SK-N-SH (cell line): ENCODE measurements at regions not wholly inside any gene's neighbourhood (a gene's known extent, or its start where the extent isn't known, plus 50 kb on each side); places are given as distances from the start of the nearest gene placed in this dataset.
A peak's percentile ranks its signal among the peaks of the same experiment; 100 is the strongest.

Source experiments
- CTCF ChIA-PET: fragments of 300-600, 350-600 bp; formaldehyde crosslinking; extraction: SDS; loops from one replicate; lab custom pipeline; 2021; lab: Yijun Ruan, JAX
- POLR2A ChIA-PET: fragments of 350-600 bp; sonication (Branson Sonifier 250); formaldehyde crosslinking; extraction: SDS; loops from one replicate; lab custom pipeline; 2020; ENCODE audit warnings: antibody characterized with exemption, inconsistent platforms; lab: Yijun Ruan, JAX
- DNase-seq: peaks from one replicate; pipeline ENCODE4 v3.0.0; 2012
- H2AFZ ChIP-seq: fragments of 200-600 bp; sonication (generic); 2 replicates; pipeline ENCODE4 v1.8.1; 2016; ENCODE audit warnings: antibody characterized with exemption, mild to moderate bottlenecking, low read depth
- H3F3A ChIP-seq: fragments of 200-600 bp; sonication (generic); replicated peaks from 2 replicates; pipeline ENCODE3; 2016; ENCODE audit warnings: antibody characterized with exemption, mild to moderate bottlenecking; ENCODE audit not compliant: insufficient read depth
- H3K27ac ChIP-seq, 2 experiments: fragments of 200-500 bp in 1 of 2; fragments of 200-600 bp in 1 of 2; sonication (Bioruptor generic) in 1 of 2; sonication (generic), shearing (Covaris generic) in 1 of 2; 2 replicates each; pipeline versions ENCODE4 v1.5.1 to v1.6.1; 2014 to 2016; ENCODE audit warnings: low read depth in 2 of 2, inconsistent platforms in 1 of 2, low read length in 1 of 2, mild to moderate bottlenecking in 1 of 2, mixed read lengths in 1 of 2
- H3K27me3 ChIP-seq: fragments of 200-600 bp; sonication (generic), shearing (Covaris generic); 2 replicates; pipeline ENCODE4 v1.6.1; 2016; ENCODE audit warnings: mixed run types; ENCODE audit not compliant: insufficient read depth
- H3K36me3 ChIP-seq, 2 experiments: fragments of 200-500 bp in 1 of 2; fragments of 200-600 bp in 1 of 2; sonication (Bioruptor generic) in 1 of 2; sonication (generic) in 1 of 2; replicated peaks in 1 of 2; 2 replicates each; pipeline versions ENCODE3 to v1.5.1; 2014 to 2016; ENCODE audit warnings: low read length in 1 of 2, mild to moderate bottlenecking in 1 of 2; ENCODE audit not compliant: insufficient read depth in 2 of 2, control insufficient read depth in 1 of 2
- H3K4me1 ChIP-seq, 2 experiments: fragments of 200-500 bp in 1 of 2; fragments of 200-600 bp in 1 of 2; sonication (Bioruptor generic) in 1 of 2; sonication (generic), shearing (Covaris generic) in 1 of 2; 2 replicates each; pipeline versions ENCODE4 v1.5.1 to v1.6.1; 2014 to 2016; ENCODE audit warnings: low read depth in 1 of 2, low read length in 1 of 2, mixed run types in 1 of 2; ENCODE audit not compliant: insufficient read depth in 2 of 2, control insufficient read depth in 1 of 2
- H3K4me2 ChIP-seq: fragments of 200-600 bp; sonication (generic), shearing (Covaris generic); 2 replicates; pipeline ENCODE4 v1.6.1; 2017; ENCODE audit warnings: mixed run types
- H3K4me3 ChIP-seq, 2 experiments: fragments of 200-500 bp in 1 of 2; fragments of 200-600 bp in 1 of 2; sonication (Bioruptor generic) in 1 of 2; sonication (generic), shearing (Covaris generic) in 1 of 2; 2 replicates each; pipeline versions ENCODE4 v1.5.1 to v1.8.1; 2014 to 2016; ENCODE audit warnings: low read depth in 2 of 2, inconsistent platforms in 1 of 2, low read length in 1 of 2, mild to moderate bottlenecking in 1 of 2, mixed read lengths in 1 of 2, moderate library complexity in 1 of 2
- H3K79me2 ChIP-seq: fragments of 200-600 bp; sonication (generic); 2 replicates; pipeline ENCODE4 v1.8.1; 2017; ENCODE audit warnings: mild to moderate bottlenecking; ENCODE audit not compliant: insufficient read depth
- H3K9ac ChIP-seq: fragments of 200-600 bp; sonication (generic); 2 replicates; pipeline ENCODE4 v1.6.1; 2017; ENCODE audit warnings: mixed run types
- H3K9me2 ChIP-seq: fragments of 200-600 bp; sonication (generic); 2 replicates; pipeline ENCODE4 v1.6.1; 2017; ENCODE audit warnings: mixed run types
- H3K9me3 ChIP-seq: fragments of 200-600 bp; sonication (generic); 2 replicates; pipeline ENCODE4 v1.6.1; 2017; ENCODE audit warnings: mixed run types, mild to moderate bottlenecking, moderate library complexity
- H4K20me1 ChIP-seq: fragments of 200-600 bp; sonication (generic); 2 replicates; pipeline ENCODE4 v1.6.1; 2017; ENCODE audit warnings: mild to moderate bottlenecking, mixed run types; ENCODE audit not compliant: insufficient read depth
- CHD2 ChIP-seq: fragments of 150-350 bp; IDR thresholded peaks from 2 replicates; pipeline ENCODE4 v1.6.1; 2018; ENCODE audit warnings: low read length; ENCODE audit not compliant: partially characterized antibody
- EP300 ChIP-seq, 2 experiments: IDR thresholded peaks; 2 replicates each; pipeline versions ENCODE4 v1.4.0 to v1.6.1; 2012; ENCODE audit warnings: borderline replicate concordance in 1 of 2, low read depth in 1 of 2, low read length in 1 of 2
- GABPA ChIP-seq: IDR thresholded peaks from 2 replicates; pipeline ENCODE4 v1.4.0; 2012; ENCODE audit warnings: low read depth, mild to moderate bottlenecking
- GATA2 ChIP-seq: sonication (generic); formaldehyde crosslinking; IDR thresholded peaks from 2 replicates; pipeline ENCODE4 v1.5.0; 2020; ENCODE audit warnings: mild to moderate bottlenecking, missing genetic modification reagents
- JUND ChIP-seq: IDR thresholded peaks from 2 replicates; pipeline ENCODE4 v1.4.0; 2012
- MEF2A ChIP-seq: IDR thresholded peaks from 2 replicates; pipeline ENCODE4 v1.4.0; 2012; ENCODE audit warnings: low read depth, borderline replicate concordance
- MXI1 ChIP-seq: IDR thresholded peaks from 2 replicates; pipeline ENCODE4 v1.6.1; 2012; ENCODE audit warnings: mild to moderate bottlenecking, low read depth, low read length, improper control_type of control experiment
- RAD21 ChIP-seq: IDR thresholded peaks from 2 replicates; pipeline ENCODE4 v1.6.1; 2012; ENCODE audit warnings: mild to moderate bottlenecking, low read length
- RCOR1 ChIP-seq: fragments of 150-350 bp; IDR thresholded peaks from 2 replicates; pipeline ENCODE4 v1.6.1; 2017; ENCODE audit warnings: antibody characterized with exemption, low read length
- RXRA ChIP-seq: IDR thresholded peaks from 2 replicates; pipeline ENCODE4 v1.4.0; 2012; ENCODE audit warnings: low read depth, mild to moderate bottlenecking, borderline replicate concordance
- SMC3 ChIP-seq: IDR thresholded peaks from 2 replicates; pipeline ENCODE4 v1.6.1; 2012; ENCODE audit warnings: low read depth, low read length, improper control_type of control experiment
- TEAD4 ChIP-seq: IDR thresholded peaks from 2 replicates; pipeline ENCODE4 v1.4.0; 2012; ENCODE audit warnings: mild to moderate bottlenecking, borderline replicate concordance; ENCODE audit not compliant: insufficient read depth
- WGBS: methylation state at CpG from one replicate; pipeline ENCODE4 v1.1.6; 2017; ENCODE audit warnings: low lambda C conversion rate; 5-methylcytosine and 5-hydroxymethylcytosine counted together
- TF ChIP-seq, protein P1 (sequence below): fragments of 150-350 bp; IDR thresholded peaks from 2 replicates; pipeline ENCODE4 v1.6.1; 2017; ENCODE audit warnings: antibody characterized with exemption, low read length, low read depth, borderline replicate concordance
- TF ChIP-seq, protein P2 (sequence below): IDR thresholded peaks from 2 replicates; pipeline ENCODE4 v1.4.0; 2012; ENCODE audit warnings: low read depth, borderline replicate concordance
- TF ChIP-seq, protein P3 (sequence below): IDR thresholded peaks from 2 replicates; pipeline ENCODE4 v1.4.0; 2012; ENCODE audit warnings: low read depth

DNA sequence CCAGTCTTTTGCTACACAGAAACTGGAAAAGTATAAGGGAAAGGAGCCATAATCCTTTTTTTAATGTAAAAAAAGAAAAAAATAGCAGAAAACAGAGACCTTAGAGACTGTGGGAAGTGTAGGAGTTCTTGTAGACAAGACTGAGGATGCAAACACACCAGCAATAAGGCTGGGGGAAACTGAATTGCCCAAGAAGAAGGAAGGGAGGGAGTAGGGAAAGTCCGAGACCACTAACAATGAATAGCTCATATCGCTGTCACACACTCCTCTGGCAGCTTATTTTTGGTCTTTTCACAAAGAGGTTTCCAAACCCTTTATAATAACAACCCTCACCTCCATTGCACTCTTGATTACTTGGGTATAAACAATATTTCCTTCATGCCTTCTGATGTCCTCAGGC, 952.0 kb downstream of the SLITRK5 start (continued):
- TF ChIP-seq, protein P1, sequence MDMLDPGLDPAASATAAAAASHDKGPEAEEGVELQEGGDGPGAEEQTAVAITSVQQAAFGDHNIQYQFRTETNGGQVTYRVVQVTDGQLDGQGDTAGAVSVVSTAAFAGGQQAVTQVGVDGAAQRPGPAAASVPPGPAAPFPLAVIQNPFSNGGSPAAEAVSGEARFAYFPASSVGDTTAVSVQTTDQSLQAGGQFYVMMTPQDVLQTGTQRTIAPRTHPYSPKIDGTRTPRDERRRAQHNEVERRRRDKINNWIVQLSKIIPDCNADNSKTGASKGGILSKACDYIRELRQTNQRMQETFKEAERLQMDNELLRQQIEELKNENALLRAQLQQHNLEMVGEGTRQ = no peak
- no peak for TF ChIP-seq GABPA
- TF ChIP-seq MEF2A = no peak

DNA sequence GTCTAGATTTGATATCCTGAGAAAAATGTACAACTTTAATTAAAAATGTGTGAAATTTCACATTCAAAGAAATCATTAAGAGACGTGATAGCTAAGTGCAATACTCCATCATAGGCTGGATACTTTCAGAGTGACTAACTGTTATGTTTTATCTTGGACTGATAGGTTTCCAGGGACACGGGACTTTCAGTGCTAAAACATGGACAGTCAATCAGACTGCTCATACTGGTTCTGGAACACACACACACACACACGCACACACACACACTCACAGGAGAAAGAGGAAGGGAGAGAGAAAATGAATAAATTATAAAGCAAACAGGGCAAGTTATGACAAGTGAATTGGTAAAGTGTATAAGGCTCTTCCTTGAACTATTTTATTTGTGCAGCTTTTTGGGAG, 955.9 kb downstream of the SLITRK5 start:
- Histone ChIP-seq H3F3A (no peaks in the 10 kb centered on the region), H3K4me2 (no peak overlapping the region), H2AFZ (no peak overlapping the region), H3K27ac (no peak overlapping the region), H3K4me1 (no peaks in the 10 kb centered on the region; a peak in 1 of 4 replicates), H3K36me3 (no peaks in the 10 kb centered on the region), H3K9me3 (0 out of 2 replicates have a peak, but pooled peaks cover 4% of the 10 kb centered on the region), H4K20me1 (no peaks in the 10 kb centered on the region), H3K27me3 (no peaks in the 10 kb centered on the region), H3K9ac (no peak overlapping the region), H3K9me2 (no peaks in the 10 kb centered on the region), H3K4me3 (no peak overlapping the region), H3K79me2 (no peaks in the 10 kb centered on the region)
- TF ChIP-seq RXRA (no peak), SMC3 (no peak), MXI1 (no peak), CHD2 (no peak)
- TF ChIP-seq, protein P2, sequence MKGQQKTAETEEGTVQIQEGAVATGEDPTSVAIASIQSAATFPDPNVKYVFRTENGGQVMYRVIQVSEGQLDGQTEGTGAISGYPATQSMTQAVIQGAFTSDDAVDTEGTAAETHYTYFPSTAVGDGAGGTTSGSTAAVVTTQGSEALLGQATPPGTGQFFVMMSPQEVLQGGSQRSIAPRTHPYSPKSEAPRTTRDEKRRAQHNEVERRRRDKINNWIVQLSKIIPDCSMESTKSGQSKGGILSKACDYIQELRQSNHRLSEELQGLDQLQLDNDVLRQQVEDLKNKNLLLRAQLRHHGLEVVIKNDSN = no peak
- ChIA-PET POLR2A (no interaction called here), CTCF (interaction anchor here (1.1 kb wide), 1 partner anchor 9 kb away, joined by 3 read pairs; no protein-coding TSS in a partner anchor)
- 13% methylated on average over 3 of the region's 3 CpGs for WGBS
- DNase-seq = no peak

DNA sequence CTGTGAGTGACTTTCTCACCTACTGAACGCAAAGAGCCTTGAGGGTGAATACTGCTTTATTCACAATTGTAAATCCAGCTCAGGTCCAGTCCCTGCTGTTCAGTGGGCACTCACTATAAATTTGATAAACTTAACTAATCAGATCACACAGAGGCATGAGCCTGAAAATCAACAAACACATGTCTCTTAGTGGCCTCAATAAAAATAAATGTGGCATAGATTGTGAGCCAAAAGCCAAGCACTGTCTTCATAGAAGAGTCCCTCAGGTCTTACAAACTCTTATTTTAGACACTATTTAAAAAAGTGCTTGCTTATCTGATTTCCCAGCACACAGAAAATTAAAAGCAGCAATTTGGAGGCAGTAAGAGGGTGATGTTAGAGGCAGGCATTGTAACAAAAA, 957.7 kb downstream of the SLITRK5 start:
- H3K9ac ChIP-seq = no peak overlapping the region
- CTCF ChIA-PET = interaction anchor here (1.0 kb wide), 1 partner anchor 226 kb away, joined by 3 read pairs; no protein-coding TSS in a partner anchor
- 40% methylated on average over 1 of the region's 1 CpG for WGBS
- H3K27ac ChIP-seq = peak overlapping the region in 1 of 2 experiments; percentile 11; a peak in 1 of 4 replicates
- H3K9me3 ChIP-seq = 0 out of 2 replicates have a peak, but pooled peaks cover 4% of the 10 kb centered on the region
- H3K79me2 ChIP-seq = no peaks in the 10 kb centered on the region
- no peaks in the 10 kb centered on the region for H3F3A ChIP-seq
- no peak overlapping the region for H2AFZ ChIP-seq
- no peaks in the 10 kb centered on the region for H3K27me3 ChIP-seq
- POLR2A ChIA-PET = no interaction called here
- H4K20me1 ChIP-seq = no peaks in the 10 kb centered on the region
- TF ChIP-seq RCOR1 = peak; percentile 39; the same call in 1 of the 2 replicates
- peak in 1 of 2 experiments; percentile 76; a peak in 2 of 4 replicates for TF ChIP-seq EP300 (IDR thresholded peaks at IDR 0.05; ENCODE audit: borderline replicate concordance in 1 of 2, low read depth in 1 of 2, low read length in 1 of 2)
- peak; percentile 47; the same call in 1 of the 2 replicates for TF ChIP-seq MXI1
- TF ChIP-seq RAD21 = 0 out of 2 replicates have a peak, but pooled peaks have one; percentile 30
- TF ChIP-seq TEAD4 = no peak
- TF ChIP-seq, protein P3, sequence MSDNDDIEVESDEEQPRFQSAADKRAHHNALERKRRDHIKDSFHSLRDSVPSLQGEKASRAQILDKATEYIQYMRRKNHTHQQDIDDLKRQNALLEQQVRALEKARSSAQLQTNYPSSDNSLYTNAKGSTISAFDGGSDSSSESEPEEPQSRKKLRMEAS = no peak
- TF ChIP-seq GATA2 (CRISPR knock-in tag) = peak; percentile 59
- no peak for TF ChIP-seq JUND
- peak; percentile 4 for DNase-seq
- H3K4me3 ChIP-seq = no peak overlapping the region
- no peaks in the 10 kb centered on the region for H3K9me2 ChIP-seq
- H3K36me3 ChIP-seq = no peaks in the 10 kb centered on the region
- H3K4me1 ChIP-seq = no peaks in the 10 kb centered on the region; a peak in 1 of 4 replicates
- no peak overlapping the region for H3K4me2 ChIP-seq
